NCI-H510A treated with DMSO at 0.1 percent for 48 hours (cell line): ENCODE measurements at regions not wholly inside any gene's neighbourhood (a gene's known extent, or its start where the extent isn't known, plus 50 kb on each side); places are given as distances from the start of the nearest gene placed in this dataset.

Experiments used
- DNase-seq: peaks from one replicate; lab custom pipeline; 2025; lab: John Stamatoyannopoulos, UW

GRCh38 chr4:184528713-184529112 is 54.4 kb upstream of the IRF2 start:
- no peak for DNase-seq

- no peak for DNase-seq
These were observed 53.7 kb upstream of the IRF2 start for GRCh38 chr4:184528051-184528450.

GRCh38 chr4:184526228-184526627 is 51.9 kb upstream of the IRF2 start:
- DNase-seq = no peak
